GM19043 (cell line): ENCODE measurements at regions not wholly inside any gene's neighbourhood (a gene's known extent, or its start where the extent isn't known, plus 50 kb on each side); places are given as distances from the start of the nearest gene placed in this dataset.

Experiments
- ATAC-seq: cut with Tn5 transposase; IDR thresholded peaks from one replicate; pipeline ENCODE4 v1.9.1; 2021; ENCODE audit warnings: low read depth; ENCODE audit not compliant: unreplicated experiment

GRCh38 chr6:105492706-105493673 lies 90.1 kb upstream of the PREP start:
- ATAC-seq: peak; percentile 84

GRCh38 chr6:105489216-105489530 lies 86.3 kb upstream of the PREP start:
- no peak for ATAC-seq

GRCh38 chr6:105488516-105489215 lies 85.8 kb upstream of the PREP start:
- no peak for ATAC-seq

- ATAC-seq: no peak
Measured at GRCh38 chr6:105487040-105487790, 84.3 kb upstream of the PREP start.

GRCh38 chr6:105485456-105485855 lies 82.6 kb upstream of the PREP start:
- ATAC-seq: peak; percentile 60

GRCh38 chr6:105484238-105485161 lies 81.6 kb upstream of the PREP start:
- no peak for ATAC-seq

- no peak for ATAC-seq
Measured at GRCh38 chr6:105483492-105483891, 80.6 kb upstream of the PREP start.

GRCh38 chr6:105482921-105483320 lies 80.0 kb upstream of the PREP start:
- no peak for ATAC-seq

- no peak for ATAC-seq
Measured at GRCh38 chr6:105482227-105482844, 79.5 kb upstream of the PREP start.

GRCh38 chr6:105476978-105477377 lies 74.1 kb upstream of the PREP start:
- ATAC-seq: no peak

GRCh38 chr6:105474234-105474633 lies 71.4 kb upstream of the PREP start:
- no peak for ATAC-seq

- no peak for ATAC-seq
Measured at GRCh38 chr6:105469946-105470345, 67.1 kb upstream of the PREP start.

GRCh38 chr6:105468850-105469249 lies 66.0 kb upstream of the PREP start:
- ATAC-seq: no peak

- no peak for ATAC-seq
Measured at GRCh38 chr6:105460860-105461259, 58.0 kb upstream of the PREP start.

GRCh38 chr6:105459864-105460263 lies 57.0 kb upstream of the PREP start:
- ATAC-seq: no peak

GRCh38 chr6:105459049-105459448 lies 56.2 kb upstream of the PREP start:
- ATAC-seq: peak; percentile 91

GRCh38 chr6:105458551-105458950 lies 55.7 kb upstream of the PREP start:
- ATAC-seq: peak; percentile 34

- ATAC-seq: no peak
Measured at GRCh38 chr6:105458084-105458483, 55.2 kb upstream of the PREP start.

GRCh38 chr6:105453968-105454367 lies 51.1 kb upstream of the PREP start:
- ATAC-seq: no peak
